Caco-2 (cell line): ENCODE measurements at regions not wholly inside any gene's neighbourhood (a gene's known extent, or its start where the extent isn't known, plus 50 kb on each side); places are given as distances from the start of the nearest gene placed in this dataset.

ENCODE experiments used
- BruUV-seq: library from RNA; stranded (reverse); fragments of 400-500 nt; replicated peaks from 2 replicates; lab custom pipeline; 2021; lab: Mats Ljungman, UMichigan
- CTCF ChIA-PET: fragments of 300-600 bp; sonication (Branson Sonifier 250); formaldehyde crosslinking; loops from one replicate; lab custom pipeline; 2022; ENCODE audit warnings: antibody characterized with exemption; lab: Charles Lee
- POLR2A ChIA-PET: fragments of 300-600 bp; sonication (Branson Sonifier 250); formaldehyde crosslinking; loops from one replicate; lab custom pipeline; 2022; ENCODE audit warnings: antibody characterized with exemption; lab: Charles Lee
- DNase-seq, 2 experiments: peaks; one replicate each; pipeline versions ENCODE4 v3.0.0 to v3.0.0-alpha.2; 2020 to 2022
- H3K27me3 ChIP-seq: replicated peaks from 2 replicates; pipeline ENCODE4 v1.6.0; 2011; ENCODE audit warnings: low read length; ENCODE audit not compliant: control insufficient read depth, insufficient read depth
- H3K36me3 ChIP-seq: 2 replicates; pipeline ENCODE4 v1.5.1; 2011; ENCODE audit warnings: low read length; ENCODE audit not compliant: control insufficient read depth, insufficient read depth
- H3K4me1 ChIP-seq: fragments of 250-450 bp; sonication (Bioruptor Pico); 2 replicates; pipeline ENCODE4 v1.5.1; 2020; ENCODE audit warnings: mild to moderate bottlenecking
- H3K4me3 ChIP-seq: 2 replicates; pipeline ENCODE4 v1.5.1; 2011; ENCODE audit warnings: low read depth, mild to moderate bottlenecking, control low read depth, low read length
- H3K9me3 ChIP-seq: fragments of 250-450 bp; sonication (Bioruptor Pico); 2 replicates; pipeline ENCODE4 v1.5.1; 2020; ENCODE audit warnings: mild to moderate bottlenecking, moderate library complexity
- H3K27ac Mint-ChIP-seq: one replicate; pipeline ENCODE4 v1.8.0; 2022; ENCODE audit warnings: mixed read lengths; ENCODE audit not compliant: unreplicated experiment
- H3K27me3 Mint-ChIP-seq: one replicate; pipeline ENCODE4 v1.8.0; 2022; ENCODE audit warnings: mixed read lengths; ENCODE audit not compliant: insufficient read depth, unreplicated experiment
- H3K36me3 Mint-ChIP-seq: one replicate; pipeline ENCODE4 v1.8.0; 2022; ENCODE audit warnings: mild to moderate bottlenecking, mixed read lengths; ENCODE audit not compliant: insufficient read depth, unreplicated experiment
- H3K4me1 Mint-ChIP-seq: one replicate; pipeline ENCODE4 v1.8.0; 2022; ENCODE audit warnings: low read depth, mixed read lengths; ENCODE audit not compliant: unreplicated experiment
- H3K4me3 Mint-ChIP-seq: one replicate; pipeline ENCODE4 v1.8.0; 2022; ENCODE audit warnings: mild to moderate bottlenecking, moderate library complexity, mixed read lengths; ENCODE audit not compliant: unreplicated experiment
- H3K9me3 Mint-ChIP-seq: one replicate; pipeline ENCODE4 v1.8.0; 2022; ENCODE audit warnings: mixed read lengths; ENCODE audit not compliant: unreplicated experiment
- intact Hi-C: fragments of 100-400 bp; cut with micrococcal nuclease; formaldehyde crosslinking; loops from one replicate; pipeline ENCODE4 v1.10.0; 2022; ENCODE audit not compliant: unreplicated experiment
- TF ChIP-seq, protein P1 (sequence below), 2 experiments: fragments of 200-600 bp in 1 of 2; IDR thresholded peaks; 1 replicate in 1 of 2; 2 replicates in 1 of 2; pipeline versions ENCODE4 v1.5.1 to v1.8.0; 2011 to 2022; ENCODE audit warnings: antibody characterized with exemption in 1 of 2, control low read depth in 1 of 2, inconsistent platforms in 1 of 2, low read depth in 1 of 2, low read length in 1 of 2, mild to moderate bottlenecking in 1 of 2, moderate library complexity in 1 of 2; ENCODE audit not compliant: insufficient read depth in 1 of 2, severe bottlenecking in 1 of 2, unreplicated experiment in 1 of 2

DNA sequence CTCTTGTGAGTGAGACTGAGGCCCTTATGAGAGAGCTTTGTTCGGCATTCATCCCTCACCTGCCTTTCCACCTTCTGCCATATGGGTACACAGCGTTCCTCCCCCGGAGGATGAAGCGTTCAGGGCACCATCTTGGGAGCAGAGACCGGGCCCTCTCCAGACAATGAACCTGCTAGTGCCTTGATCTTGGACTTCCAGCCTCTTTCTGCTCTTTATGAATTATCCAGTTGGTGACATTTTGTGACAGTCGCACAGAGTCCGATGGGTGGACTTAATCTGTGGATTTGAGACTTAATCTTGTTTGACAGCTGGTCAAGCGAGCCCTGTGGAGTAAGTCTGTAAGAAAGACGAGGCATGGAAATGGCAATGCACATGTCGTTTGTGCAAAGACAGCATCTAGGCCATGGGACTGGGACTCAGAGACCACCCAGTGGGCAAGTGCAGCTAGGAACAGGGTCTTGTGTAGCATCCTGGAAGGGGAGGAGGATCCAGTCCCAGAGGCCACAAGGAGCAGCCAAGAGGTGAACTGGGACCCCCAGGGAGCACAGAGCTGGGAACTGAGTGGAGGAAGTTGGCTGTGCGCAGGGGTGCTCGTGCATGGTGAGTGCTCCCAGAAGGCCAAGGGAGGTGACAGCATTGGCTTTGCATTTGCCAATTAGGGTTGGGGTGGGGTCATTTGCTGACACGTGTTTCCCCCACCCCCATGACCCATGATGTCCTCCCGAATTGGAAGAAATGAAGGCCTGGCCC lies 69.5 kb upstream of the HDAC4 start:
- TF ChIP-seq, protein P1, sequence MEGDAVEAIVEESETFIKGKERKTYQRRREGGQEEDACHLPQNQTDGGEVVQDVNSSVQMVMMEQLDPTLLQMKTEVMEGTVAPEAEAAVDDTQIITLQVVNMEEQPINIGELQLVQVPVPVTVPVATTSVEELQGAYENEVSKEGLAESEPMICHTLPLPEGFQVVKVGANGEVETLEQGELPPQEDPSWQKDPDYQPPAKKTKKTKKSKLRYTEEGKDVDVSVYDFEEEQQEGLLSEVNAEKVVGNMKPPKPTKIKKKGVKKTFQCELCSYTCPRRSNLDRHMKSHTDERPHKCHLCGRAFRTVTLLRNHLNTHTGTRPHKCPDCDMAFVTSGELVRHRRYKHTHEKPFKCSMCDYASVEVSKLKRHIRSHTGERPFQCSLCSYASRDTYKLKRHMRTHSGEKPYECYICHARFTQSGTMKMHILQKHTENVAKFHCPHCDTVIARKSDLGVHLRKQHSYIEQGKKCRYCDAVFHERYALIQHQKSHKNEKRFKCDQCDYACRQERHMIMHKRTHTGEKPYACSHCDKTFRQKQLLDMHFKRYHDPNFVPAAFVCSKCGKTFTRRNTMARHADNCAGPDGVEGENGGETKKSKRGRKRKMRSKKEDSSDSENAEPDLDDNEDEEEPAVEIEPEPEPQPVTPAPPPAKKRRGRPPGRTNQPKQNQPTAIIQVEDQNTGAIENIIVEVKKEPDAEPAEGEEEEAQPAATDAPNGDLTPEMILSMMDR (IDR thresholded peaks at IDR 0.05; ENCODE audit: insufficient read depth in 1 of 2, low read depth in 1 of 2, low read length in 1 of 2, severe bottlenecking in 1 of 2, unreplicated experiment in 1 of 2), result no peak
- POLR2A ChIA-PET, result no interaction called here
- CTCF ChIA-PET, result no interaction called here
- no peak for DNase-seq
- H3K27me3 ChIP-seq, result no peaks in the 10 kb centered on the region
- Mint-ChIP-seq H3K27ac (no peak overlapping the region), H3K36me3 (no peaks in the 10 kb centered on the region), H3K4me3 (no peak overlapping the region), H3K27me3 (peaks cover 14% of the 10 kb centered on the region), H3K9me3 (no peaks in the 10 kb centered on the region), H3K4me1 (no peaks in the 10 kb centered on the region)
- no TSS peak for BruUV-seq
- H3K4me1 ChIP-seq, result no peaks in the 10 kb centered on the region
- intact Hi-C loops, result no loop called here
- H3K36me3 ChIP-seq, result no peaks in the 10 kb centered on the region
- no peak overlapping the region for H3K4me3 ChIP-seq
- H3K9me3 ChIP-seq, result no peaks in the 10 kb centered on the region

DNA sequence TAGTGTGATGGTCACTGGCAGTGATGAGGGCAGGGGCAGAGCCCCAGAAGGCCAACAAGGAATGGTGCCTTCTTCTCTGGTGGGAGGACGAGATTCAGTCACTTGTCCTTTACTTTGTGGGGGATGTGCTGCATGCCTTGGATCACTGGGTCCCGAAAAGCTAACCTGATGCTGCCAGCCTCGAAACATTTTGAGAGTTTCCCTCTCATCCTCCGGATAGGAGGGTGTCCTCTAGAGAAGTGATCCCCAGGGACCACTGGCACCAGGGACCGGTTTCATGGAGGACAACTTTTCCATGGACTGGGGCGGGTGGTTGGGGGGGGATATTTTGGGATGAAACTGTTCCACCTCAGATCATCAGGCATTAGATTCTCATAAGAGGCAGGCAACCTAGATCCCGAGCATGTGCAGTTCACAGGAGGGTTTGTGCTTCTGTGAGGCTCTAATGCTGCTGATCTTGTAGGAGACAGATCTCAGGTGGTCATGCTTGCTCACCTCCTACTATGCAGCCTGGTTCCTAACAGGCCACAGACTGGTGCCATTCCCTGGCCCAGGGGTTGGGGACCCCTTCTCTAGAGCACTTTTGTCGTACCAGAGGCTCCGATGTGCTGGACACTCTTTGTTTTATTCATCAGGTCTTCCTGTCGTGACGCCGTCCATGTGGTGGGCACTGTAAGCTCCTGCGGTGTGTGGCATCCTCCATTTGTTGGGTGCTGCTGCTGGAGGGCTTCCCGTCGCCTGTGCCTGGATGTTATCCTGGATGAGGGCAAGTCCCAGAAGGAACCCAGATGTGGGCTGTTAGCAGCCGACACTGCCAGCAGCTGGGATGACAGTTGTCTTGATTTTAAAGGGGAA lies 68.5 kb upstream of the HDAC4 start:
- BruUV-seq, result no TSS peak
- ChIA-PET POLR2A (no interaction called here), CTCF (no interaction called here)
- no peak for DNase-seq
- H3K4me1 Mint-ChIP-seq, result no peaks in the 10 kb centered on the region
- no peaks in the 10 kb centered on the region for H3K36me3 Mint-ChIP-seq
- Histone ChIP-seq H3K9me3 (no peaks in the 10 kb centered on the region), H3K4me1 (no peaks in the 10 kb centered on the region), H3K27me3 (no peaks in the 10 kb centered on the region), H3K36me3 (no peaks in the 10 kb centered on the region), H3K4me3 (no peak overlapping the region)
- TF ChIP-seq, protein P1 (IDR thresholded peaks at IDR 0.05; ENCODE audit: insufficient read depth in 1 of 2, low read depth in 1 of 2, low read length in 1 of 2, severe bottlenecking in 1 of 2, unreplicated experiment in 1 of 2), result no peak
- H3K4me3 Mint-ChIP-seq, result no peak overlapping the region
- H3K9me3 Mint-ChIP-seq, result no peaks in the 10 kb centered on the region
- intact Hi-C loops, result no loop called here
- H3K27ac Mint-ChIP-seq, result no peak overlapping the region
- peaks cover 12% of the 10 kb centered on the region for H3K27me3 Mint-ChIP-seq

DNA sequence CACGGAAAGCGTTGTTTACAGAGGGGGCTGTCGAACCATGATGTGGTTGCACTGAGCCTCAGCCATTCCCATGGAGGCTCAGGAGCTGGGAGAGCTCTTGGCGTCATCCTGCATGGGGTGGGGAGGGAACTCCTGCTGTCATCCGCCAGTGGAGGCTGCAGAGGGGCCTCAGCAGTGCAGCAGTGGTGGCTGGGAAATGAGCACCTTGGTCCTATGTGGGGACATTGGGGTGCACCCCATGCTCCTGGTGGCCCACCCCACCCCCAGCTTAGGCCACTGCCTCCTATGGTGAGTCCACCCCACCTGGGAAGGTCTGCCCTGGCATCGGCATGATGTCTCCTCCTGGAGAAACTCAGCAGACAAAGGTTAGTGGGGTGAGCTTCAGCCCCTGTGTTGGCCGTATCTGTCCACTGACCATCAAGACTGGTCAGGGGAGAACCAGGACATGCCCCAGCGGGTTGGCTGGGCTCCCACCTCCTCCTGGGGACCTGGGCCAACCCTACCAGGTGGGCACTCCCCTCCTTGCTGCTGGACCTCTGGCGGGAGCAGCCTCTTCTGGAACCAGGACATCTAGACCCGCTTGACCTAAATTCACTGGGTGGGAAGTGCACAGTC lies 67.8 kb upstream of the HDAC4 start:
- Mint-ChIP-seq H3K27ac (no peak overlapping the region), H3K27me3 (peaks cover 7% of the 10 kb centered on the region), H3K4me1 (no peaks in the 10 kb centered on the region), H3K9me3 (no peaks in the 10 kb centered on the region), H3K36me3 (no peaks in the 10 kb centered on the region), H3K4me3 (no peak overlapping the region)
- Histone ChIP-seq H3K4me1 (no peaks in the 10 kb centered on the region), H3K9me3 (no peaks in the 10 kb centered on the region), H3K27me3 (no peaks in the 10 kb centered on the region), H3K4me3 (no peak overlapping the region), H3K36me3 (no peaks in the 10 kb centered on the region)
- POLR2A ChIA-PET, result no interaction called here
- no peak for DNase-seq
- BruUV-seq, result no TSS peak
- TF ChIP-seq, protein P1 (IDR thresholded peaks at IDR 0.05; ENCODE audit: insufficient read depth in 1 of 2, low read depth in 1 of 2, low read length in 1 of 2, severe bottlenecking in 1 of 2, unreplicated experiment in 1 of 2), result no peak
- CTCF ChIA-PET, result no interaction called here
- intact Hi-C loops, result no loop called here
